ENCODE measurements at regions not wholly inside any gene's neighbourhood (a gene's known extent, or its start where the extent isn't known, plus 50 kb on each side); places are given as distances from the start of the nearest gene placed in this dataset.
A peak's percentile ranks its signal among the peaks of the same experiment; 100 is the strongest.
"Not testable (repeated sequence)": the region's sequence is repeated elsewhere in the genome, so short reads cannot be mapped to it uniquely, and the experiment has no call there.

- Mint-ChIP-seq H3K27ac (ENCODE audit: unreplicated experiment) (no peak overlapping the region), H3K36me3 (ENCODE audit: unreplicated experiment) (no peaks in the 10 kb centered on the region), H3K4me1 (ENCODE audit: low read depth, unreplicated experiment) (peaks cover 6% of the 10 kb centered on the region), H3K27me3 (ENCODE audit: unreplicated experiment) (no peaks in the 10 kb centered on the region), H3K9me3 (ENCODE audit: unreplicated experiment) (no peaks in the 10 kb centered on the region), H3K4me3 (ENCODE audit: unreplicated experiment) (no peak overlapping the region)
- no peak for DNase-seq
- no peak for TF ChIP-seq CTCF (IDR thresholded peaks at IDR 0.05; ENCODE audit: partially characterized antibody, unreplicated experiment)
Observed at GRCh38 chr6:97470322-97470721, 187.3 kb upstream of the MMS22L start.

GRCh38 chr6:97473979-97474378 is 191.0 kb upstream of the MMS22L start:
- Mint-ChIP-seq H3K27ac (ENCODE audit: unreplicated experiment) (no peak overlapping the region), H3K36me3 (ENCODE audit: unreplicated experiment) (peaks cover 5% of the 10 kb centered on the region), H3K4me3 (ENCODE audit: unreplicated experiment) (no peak overlapping the region), H3K27me3 (ENCODE audit: unreplicated experiment) (peaks cover 3% of the 10 kb centered on the region), H3K4me1 (ENCODE audit: low read depth, unreplicated experiment) (no peaks in the 10 kb centered on the region), H3K9me3 (ENCODE audit: unreplicated experiment) (no peaks in the 10 kb centered on the region)
- no peak for DNase-seq
- TF ChIP-seq CTCF (IDR thresholded peaks at IDR 0.05; ENCODE audit: partially characterized antibody, unreplicated experiment) = no peak

DNA sequence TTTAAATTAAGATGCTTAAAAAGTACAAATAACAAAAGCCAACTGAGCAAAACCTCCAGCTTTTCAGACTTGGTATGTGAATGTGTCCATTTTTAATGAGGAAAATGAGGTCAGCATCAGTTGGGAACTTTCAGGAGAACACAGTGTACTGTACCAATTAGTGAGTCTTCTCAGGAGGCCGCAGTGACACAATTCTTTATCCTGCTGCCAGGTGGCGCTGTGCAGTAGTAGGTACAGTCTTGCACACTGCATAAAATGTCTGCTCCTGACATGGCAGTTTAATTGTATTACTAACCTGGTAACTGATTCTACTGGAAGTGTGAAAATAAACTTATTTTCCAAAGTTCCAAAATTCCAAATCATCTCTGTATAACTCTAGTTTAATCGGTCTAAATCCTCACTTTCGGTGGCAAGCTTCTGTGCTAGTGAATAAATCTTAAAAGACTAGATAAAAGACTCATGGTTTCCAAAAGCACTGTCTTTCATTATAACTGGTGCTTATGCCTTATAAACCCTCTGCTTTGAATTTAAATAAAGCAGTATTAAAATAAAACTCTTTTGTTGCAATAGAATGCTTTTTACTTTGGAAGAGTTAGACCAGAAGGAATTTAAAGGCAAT is 214.8 kb upstream of the MMS22L start:
- TF ChIP-seq CTCF (IDR thresholded peaks at IDR 0.05; ENCODE audit: partially characterized antibody, unreplicated experiment) = peak; percentile 94
- no peak overlapping the region for H3K4me3 Mint-ChIP-seq (ENCODE audit: unreplicated experiment)
- peak overlapping the region; percentile 40 for H3K27ac Mint-ChIP-seq (ENCODE audit: unreplicated experiment)
- no peaks in the 10 kb centered on the region for H3K36me3 Mint-ChIP-seq (ENCODE audit: unreplicated experiment)
- H3K4me1 Mint-ChIP-seq (ENCODE audit: low read depth, unreplicated experiment) = peaks cover 3% of the 10 kb centered on the region
- H3K9me3 Mint-ChIP-seq (ENCODE audit: unreplicated experiment) = no peaks in the 10 kb centered on the region
- no peaks in the 10 kb centered on the region for H3K27me3 Mint-ChIP-seq (ENCODE audit: unreplicated experiment)
- peak; percentile 78 for DNase-seq

DNA sequence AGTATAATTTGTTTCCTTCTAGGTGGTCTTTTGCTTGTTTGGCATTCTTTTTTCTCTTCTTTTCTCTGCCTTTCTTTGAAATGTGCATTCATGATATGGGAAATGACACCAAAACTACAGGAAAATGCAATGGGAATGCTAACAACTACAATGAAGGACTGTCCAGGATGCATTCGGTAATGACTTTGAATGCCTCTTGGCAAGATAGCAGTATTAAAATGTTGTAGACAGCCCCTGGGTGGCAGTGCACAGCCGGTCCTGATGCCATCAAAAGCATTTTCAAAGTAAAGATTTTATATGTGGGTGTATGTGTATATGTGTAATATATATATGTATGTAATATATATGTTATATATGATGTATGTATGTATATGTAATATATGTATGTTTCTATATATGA is 218.8 kb upstream of the MMS22L start:
- Mint-ChIP-seq H3K4me3 (ENCODE audit: unreplicated experiment) (no peak overlapping the region), H3K9me3 (ENCODE audit: unreplicated experiment) (no peaks in the 10 kb centered on the region), H3K4me1 (ENCODE audit: low read depth, unreplicated experiment) (peaks cover 3% of the 10 kb centered on the region), H3K27ac (ENCODE audit: unreplicated experiment) (no peak overlapping the region), H3K36me3 (ENCODE audit: unreplicated experiment) (no peaks in the 10 kb centered on the region), H3K27me3 (ENCODE audit: unreplicated experiment) (no peaks in the 10 kb centered on the region)
- no peak for TF ChIP-seq CTCF (IDR thresholded peaks at IDR 0.05; ENCODE audit: partially characterized antibody, unreplicated experiment)
- no peak for DNase-seq

DNA sequence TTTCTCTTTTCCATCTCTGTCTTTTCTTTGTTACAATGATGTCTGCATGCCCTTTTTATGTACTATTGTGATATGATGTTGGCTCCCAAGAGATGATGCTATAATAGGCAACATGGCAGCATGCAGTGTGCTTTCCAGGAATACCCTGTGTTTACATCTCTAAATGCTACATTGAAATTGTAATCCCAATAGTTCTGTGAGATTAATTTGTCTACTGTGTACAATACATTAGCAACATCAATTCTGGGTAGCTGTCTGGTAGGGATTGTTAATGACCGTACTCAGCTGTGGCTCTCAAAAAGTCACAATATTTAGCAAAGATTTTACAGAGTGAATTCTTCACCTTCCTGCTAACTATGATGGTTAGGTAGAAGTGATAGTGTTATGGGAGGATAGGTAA is 225.6 kb upstream of the MMS22L start:
- Mint-ChIP-seq H3K9me3 (ENCODE audit: unreplicated experiment) (no peaks in the 10 kb centered on the region), H3K4me3 (ENCODE audit: unreplicated experiment) (no peak overlapping the region), H3K27me3 (ENCODE audit: unreplicated experiment) (no peaks in the 10 kb centered on the region), H3K27ac (ENCODE audit: unreplicated experiment) (no peak overlapping the region), H3K4me1 (ENCODE audit: low read depth, unreplicated experiment) (no peaks in the 10 kb centered on the region), H3K36me3 (ENCODE audit: unreplicated experiment) (no peaks in the 10 kb centered on the region)
- TF ChIP-seq CTCF (IDR thresholded peaks at IDR 0.05; ENCODE audit: partially characterized antibody, unreplicated experiment) = no peak
- DNase-seq = no peak

GRCh38 chr6:97513260-97513659 is 230.2 kb upstream of the MMS22L start:
- H3K4me3 Mint-ChIP-seq (ENCODE audit: unreplicated experiment); H3K27ac Mint-ChIP-seq (ENCODE audit: unreplicated experiment): not testable (repeated sequence)

More at GRCh38 chr6:97513260-97513659, 230.2 kb upstream of the MMS22L start:
- H3K4me1 Mint-ChIP-seq (ENCODE audit: low read depth, unreplicated experiment); H3K36me3 Mint-ChIP-seq (ENCODE audit: unreplicated experiment); DNase-seq; H3K27me3 Mint-ChIP-seq (ENCODE audit: unreplicated experiment); H3K9me3 Mint-ChIP-seq (ENCODE audit: unreplicated experiment): not testable (repeated sequence)

All from glutamatergic neuron (in vitro differentiated cells).